Activated CD8-positive, alpha-beta memory T cell treated with anti-CD3 and anti-CD28 coated beads, Interleukin-2, amount 10 ng/mL, durations not matched to agents 7 days and 5 days (primary cell): ENCODE measurements at regions not wholly inside any gene's neighbourhood (a gene's known extent, or its start where the extent isn't known, plus 50 kb on each side); places are given as distances from the start of the nearest gene placed in this dataset.

Experiments used
- ATAC-seq: fragments of 150-1000 bp; cut with Tn5 transposase; one replicate; pipeline ENCODE4 v1.10.0; 2021; ENCODE audit warnings: moderate library complexity
- CTCF ChIA-PET: fragments of 350-600 bp; sonication (Branson Sonifier 250); formaldehyde crosslinking; loops from one replicate; lab custom pipeline; 2021; ENCODE audit warnings: antibody characterized with exemption; lab: Charles Lee
- DNase-seq: peaks from one replicate; pipeline ENCODE4 v3.0.0-alpha.2; 2020
- H3K27ac Mint-ChIP-seq: one replicate; pipeline ENCODE4 v1.8.0; 2021; ENCODE audit warnings: mild to moderate bottlenecking, mixed read lengths
- H3K27me3 Mint-ChIP-seq: one replicate; pipeline ENCODE4 v1.8.0; 2021; ENCODE audit warnings: mixed read lengths
- H3K36me3 Mint-ChIP-seq: one replicate; pipeline ENCODE4 v1.8.0; 2021; ENCODE audit warnings: mild to moderate bottlenecking, mixed read lengths
- H3K4me1 Mint-ChIP-seq: one replicate; pipeline ENCODE4 v1.8.0; 2021; ENCODE audit warnings: mixed read lengths
- H3K4me3 Mint-ChIP-seq: one replicate; pipeline ENCODE4 v1.8.0; 2021; ENCODE audit warnings: mild to moderate bottlenecking, moderate library complexity, mixed read lengths
- H3K9me3 Mint-ChIP-seq: one replicate; pipeline ENCODE4 v1.8.0; 2022; ENCODE audit warnings: low read depth, mixed read lengths

GRCh38 chr16:65794973-65795372 is 571.5 kb upstream of the CDH5 start:
- Mint-ChIP-seq H3K4me3 (no peak overlapping the region), H3K36me3 (no peaks in the 10 kb centered on the region), H3K27me3 (no peaks in the 10 kb centered on the region), H3K27ac (no peak overlapping the region), H3K9me3 (no peaks in the 10 kb centered on the region), H3K4me1 (no peaks in the 10 kb centered on the region)
- CTCF ChIA-PET: no interaction called here
- DNase-seq (no peak), ATAC-seq (no peak)

- Mint-ChIP-seq H3K27ac (no peak overlapping the region), H3K9me3 (no peaks in the 10 kb centered on the region), H3K4me1 (no peaks in the 10 kb centered on the region), H3K36me3 (no peaks in the 10 kb centered on the region), H3K27me3 (no peaks in the 10 kb centered on the region), H3K4me3 (no peak overlapping the region)
- CTCF ChIA-PET: no interaction called here
- ATAC-seq: no peak
- DNase-seq: no peak
Observed at GRCh38 chr16:65793781-65794180, 572.7 kb upstream of the CDH5 start.

GRCh38 chr16:65790768-65791167 is 575.7 kb upstream of the CDH5 start:
- ATAC-seq (no peak), DNase-seq (no peak)
- no peaks in the 10 kb centered on the region for H3K27me3 Mint-ChIP-seq
- CTCF ChIA-PET: no interaction called here
- peaks cover 2% of the 10 kb centered on the region for H3K9me3 Mint-ChIP-seq
- H3K4me1 Mint-ChIP-seq: no peaks in the 10 kb centered on the region
- H3K36me3 Mint-ChIP-seq: no peaks in the 10 kb centered on the region
- H3K4me3 Mint-ChIP-seq: no peak overlapping the region
- no peak overlapping the region for H3K27ac Mint-ChIP-seq

- peaks cover 2% of the 10 kb centered on the region for H3K9me3 Mint-ChIP-seq
- no peak overlapping the region for H3K4me3 Mint-ChIP-seq
- H3K36me3 Mint-ChIP-seq: no peaks in the 10 kb centered on the region
- DNase-seq (no peak), ATAC-seq (no peak)
- no peaks in the 10 kb centered on the region for H3K27me3 Mint-ChIP-seq
- CTCF ChIA-PET: no interaction called here
- H3K27ac Mint-ChIP-seq: no peak overlapping the region
- no peaks in the 10 kb centered on the region for H3K4me1 Mint-ChIP-seq
Observed at GRCh38 chr16:65789161-65789945, 577.1 kb upstream of the CDH5 start.

GRCh38 chr16:65788434-65789140 is 577.9 kb upstream of the CDH5 start:
- no peaks in the 10 kb centered on the region for H3K36me3 Mint-ChIP-seq
- ATAC-seq (no peak), DNase-seq (no peak)
- no peak overlapping the region for H3K4me3 Mint-ChIP-seq
- no peaks in the 10 kb centered on the region for H3K4me1 Mint-ChIP-seq
- no peaks in the 10 kb centered on the region for H3K27me3 Mint-ChIP-seq
- H3K27ac Mint-ChIP-seq: no peak overlapping the region
- CTCF ChIA-PET: no interaction called here
- H3K9me3 Mint-ChIP-seq: peaks cover 2% of the 10 kb centered on the region

- H3K4me3 Mint-ChIP-seq: no peak overlapping the region
- DNase-seq (no peak), ATAC-seq (no peak)
- H3K36me3 Mint-ChIP-seq: no peaks in the 10 kb centered on the region
- CTCF ChIA-PET: no interaction called here
- H3K27me3 Mint-ChIP-seq: no peaks in the 10 kb centered on the region
- peaks cover 2% of the 10 kb centered on the region for H3K9me3 Mint-ChIP-seq
- H3K4me1 Mint-ChIP-seq: no peaks in the 10 kb centered on the region
- H3K27ac Mint-ChIP-seq: no peak overlapping the region
Observed at GRCh38 chr16:65787921-65788320, 578.6 kb upstream of the CDH5 start.

- Mint-ChIP-seq H3K4me3 (no peak overlapping the region), H3K4me1 (no peaks in the 10 kb centered on the region), H3K36me3 (no peaks in the 10 kb centered on the region), H3K27me3 (no peaks in the 10 kb centered on the region), H3K27ac (no peak overlapping the region), H3K9me3 (peaks cover 2% of the 10 kb centered on the region)
- DNase-seq (no peak), ATAC-seq (no peak)
- CTCF ChIA-PET: no interaction called here
Observed at GRCh38 chr16:65786916-65787315, 579.6 kb upstream of the CDH5 start.

GRCh38 chr16:65783709-65784474 is 582.6 kb upstream of the CDH5 start:
- CTCF ChIA-PET: no interaction called here
- Mint-ChIP-seq H3K9me3 (peaks cover 8% of the 10 kb centered on the region), H3K4me3 (no peak overlapping the region), H3K4me1 (no peaks in the 10 kb centered on the region), H3K27ac (no peak overlapping the region), H3K27me3 (no peaks in the 10 kb centered on the region), H3K36me3 (no peaks in the 10 kb centered on the region)
- ATAC-seq (no peak), DNase-seq (no peak)

- Mint-ChIP-seq H3K27ac (no peak overlapping the region), H3K36me3 (no peaks in the 10 kb centered on the region), H3K27me3 (no peaks in the 10 kb centered on the region), H3K4me3 (no peak overlapping the region), H3K4me1 (no peaks in the 10 kb centered on the region), H3K9me3 (peaks cover 5% of the 10 kb centered on the region)
- DNase-seq (no peak), ATAC-seq (no peak)
- CTCF ChIA-PET: no interaction called here
Observed at GRCh38 chr16:65782611-65783600, 583.6 kb upstream of the CDH5 start.

GRCh38 chr16:65781855-65782254 is 584.6 kb upstream of the CDH5 start:
- no peak for DNase-seq
- CTCF ChIA-PET: no interaction called here
- Mint-ChIP-seq H3K9me3 (peaks cover 5% of the 10 kb centered on the region), H3K4me3 (no peak overlapping the region), H3K27me3 (no peaks in the 10 kb centered on the region), H3K27ac (no peak overlapping the region), H3K36me3 (no peaks in the 10 kb centered on the region), H3K4me1 (no peaks in the 10 kb centered on the region)
- ATAC-seq: no peak

- DNase-seq: no peak
- peaks cover 5% of the 10 kb centered on the region for H3K9me3 Mint-ChIP-seq
- H3K27ac Mint-ChIP-seq: no peak overlapping the region
- CTCF ChIA-PET: no interaction called here
- H3K4me1 Mint-ChIP-seq: no peaks in the 10 kb centered on the region
- H3K27me3 Mint-ChIP-seq: no peaks in the 10 kb centered on the region
- no peak overlapping the region for H3K4me3 Mint-ChIP-seq
- ATAC-seq: no peak
- H3K36me3 Mint-ChIP-seq: no peaks in the 10 kb centered on the region
Observed at GRCh38 chr16:65781363-65781762, 585.1 kb upstream of the CDH5 start.

GRCh38 chr16:65779201-65779600 is 587.3 kb upstream of the CDH5 start:
- DNase-seq (no peak), ATAC-seq (no peak)
- CTCF ChIA-PET: no interaction called here
- H3K27ac Mint-ChIP-seq: no peak overlapping the region
- H3K9me3 Mint-ChIP-seq: peaks cover 5% of the 10 kb centered on the region
- no peaks in the 10 kb centered on the region for H3K4me1 Mint-ChIP-seq
- no peak overlapping the region for H3K4me3 Mint-ChIP-seq
- no peaks in the 10 kb centered on the region for H3K27me3 Mint-ChIP-seq
- H3K36me3 Mint-ChIP-seq: no peaks in the 10 kb centered on the region

GRCh38 chr16:65776639-65777183 is 589.8 kb upstream of the CDH5 start:
- no peaks in the 10 kb centered on the region for H3K4me1 Mint-ChIP-seq
- H3K27ac Mint-ChIP-seq: no peak overlapping the region
- no peak for DNase-seq
- no peak for ATAC-seq
- CTCF ChIA-PET: no interaction called here
- no peaks in the 10 kb centered on the region for H3K36me3 Mint-ChIP-seq
- H3K27me3 Mint-ChIP-seq: no peaks in the 10 kb centered on the region
- H3K4me3 Mint-ChIP-seq: no peak overlapping the region
- H3K9me3 Mint-ChIP-seq: peaks cover 10% of the 10 kb centered on the region
